Fibroblast of villous mesenchyme (primary cell): ENCODE measurements at regions not wholly inside any gene's neighbourhood (a gene's known extent, or its start where the extent isn't known, plus 50 kb on each side); places are given as distances from the start of the nearest gene placed in this dataset.

Experiments
- DNase-seq: peaks from one replicate; pipeline ENCODE4 v3.0.0-alpha.2; 2010; ENCODE audit warnings: low read depth
- H3K4me3 ChIP-seq: 2 replicates; pipeline ENCODE4 v1.5.1; 2011; ENCODE audit warnings: low read depth, mild to moderate bottlenecking, low read length
- TF ChIP-seq, protein P1 (sequence below): IDR thresholded peaks from 2 replicates; pipeline ENCODE4 v1.5.1; 2012; ENCODE audit warnings: low read depth, mild to moderate bottlenecking, low read length; ENCODE audit not compliant: insufficient read depth

DNA sequence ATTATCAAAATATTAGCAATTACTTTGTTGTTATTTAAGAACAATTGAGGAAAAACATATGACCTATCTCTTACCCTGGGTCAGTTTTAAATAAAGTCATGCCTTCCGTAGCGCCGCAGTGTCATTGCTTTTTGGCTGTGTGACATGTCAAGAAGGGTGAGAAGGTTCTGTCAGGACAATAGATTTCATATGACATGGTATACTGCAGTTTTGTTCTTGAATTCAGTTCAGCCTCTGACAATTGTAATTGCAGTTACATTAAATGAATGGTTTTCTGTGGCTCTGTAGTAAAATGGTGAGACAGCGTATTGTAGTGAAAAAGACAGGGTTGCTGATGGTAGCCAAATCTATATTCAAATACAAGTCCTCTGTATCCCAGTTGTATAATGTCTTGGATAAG is 307.2 kb downstream of the CDH2 start:
- DNase-seq: no peak
- no peak overlapping the region for H3K4me3 ChIP-seq
- TF ChIP-seq, protein P1, sequence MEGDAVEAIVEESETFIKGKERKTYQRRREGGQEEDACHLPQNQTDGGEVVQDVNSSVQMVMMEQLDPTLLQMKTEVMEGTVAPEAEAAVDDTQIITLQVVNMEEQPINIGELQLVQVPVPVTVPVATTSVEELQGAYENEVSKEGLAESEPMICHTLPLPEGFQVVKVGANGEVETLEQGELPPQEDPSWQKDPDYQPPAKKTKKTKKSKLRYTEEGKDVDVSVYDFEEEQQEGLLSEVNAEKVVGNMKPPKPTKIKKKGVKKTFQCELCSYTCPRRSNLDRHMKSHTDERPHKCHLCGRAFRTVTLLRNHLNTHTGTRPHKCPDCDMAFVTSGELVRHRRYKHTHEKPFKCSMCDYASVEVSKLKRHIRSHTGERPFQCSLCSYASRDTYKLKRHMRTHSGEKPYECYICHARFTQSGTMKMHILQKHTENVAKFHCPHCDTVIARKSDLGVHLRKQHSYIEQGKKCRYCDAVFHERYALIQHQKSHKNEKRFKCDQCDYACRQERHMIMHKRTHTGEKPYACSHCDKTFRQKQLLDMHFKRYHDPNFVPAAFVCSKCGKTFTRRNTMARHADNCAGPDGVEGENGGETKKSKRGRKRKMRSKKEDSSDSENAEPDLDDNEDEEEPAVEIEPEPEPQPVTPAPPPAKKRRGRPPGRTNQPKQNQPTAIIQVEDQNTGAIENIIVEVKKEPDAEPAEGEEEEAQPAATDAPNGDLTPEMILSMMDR: no peak

DNA sequence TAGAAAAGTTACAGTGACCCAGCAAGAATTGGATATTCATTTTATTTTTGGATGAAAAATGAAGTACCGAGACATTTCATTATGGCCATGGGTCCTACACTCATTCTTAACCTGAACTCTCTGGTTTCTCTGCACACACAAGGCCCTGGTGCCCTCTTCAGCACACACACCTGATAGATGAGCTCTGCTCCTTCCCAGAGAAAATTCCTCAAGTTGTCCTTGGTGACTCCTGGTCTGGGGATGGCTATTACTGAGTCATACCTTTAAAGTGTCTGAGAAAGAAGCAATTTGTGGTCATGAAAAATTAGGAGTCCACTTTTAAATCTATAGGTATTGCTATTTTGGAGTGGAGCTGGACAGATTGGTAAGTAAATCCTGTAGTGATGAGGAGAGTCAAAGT is 311.5 kb downstream of the CDH2 start:
- no peak for DNase-seq
- TF ChIP-seq, protein P1: no peak
- H3K4me3 ChIP-seq: no peak overlapping the region

DNA sequence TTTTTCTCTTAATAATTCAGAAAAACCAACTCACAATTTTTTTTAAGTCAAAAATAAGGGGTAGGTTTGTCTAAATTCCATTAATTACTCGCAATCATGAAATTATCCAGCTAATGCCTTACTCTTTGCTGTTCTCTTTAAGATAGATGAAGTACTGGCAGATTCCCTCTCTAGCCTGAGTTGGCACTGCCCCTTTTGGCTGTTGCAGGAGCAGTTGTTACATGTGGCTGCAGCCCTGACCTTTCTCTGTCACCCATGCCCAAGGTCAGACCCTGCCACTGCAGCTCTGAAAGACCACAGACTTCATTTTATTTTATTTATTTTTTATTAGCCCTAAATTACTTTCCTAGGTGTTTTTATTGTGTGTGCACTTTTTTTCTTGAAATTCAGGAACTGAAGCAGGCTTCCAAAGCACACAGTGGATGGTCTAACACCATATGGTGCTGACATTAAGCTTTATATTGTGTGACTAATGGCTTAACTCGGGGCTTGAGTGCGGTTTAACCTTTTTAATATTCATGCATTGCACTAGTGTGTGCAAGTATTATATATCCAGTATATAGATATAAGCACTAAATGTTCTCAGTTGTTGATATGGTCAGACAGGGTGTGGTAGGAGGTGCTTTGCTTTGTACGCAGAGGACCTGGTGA is 313.0 kb downstream of the CDH2 start:
- TF ChIP-seq, protein P1: no peak
- H3K4me3 ChIP-seq: no peak overlapping the region
- DNase-seq: no peak

DNA sequence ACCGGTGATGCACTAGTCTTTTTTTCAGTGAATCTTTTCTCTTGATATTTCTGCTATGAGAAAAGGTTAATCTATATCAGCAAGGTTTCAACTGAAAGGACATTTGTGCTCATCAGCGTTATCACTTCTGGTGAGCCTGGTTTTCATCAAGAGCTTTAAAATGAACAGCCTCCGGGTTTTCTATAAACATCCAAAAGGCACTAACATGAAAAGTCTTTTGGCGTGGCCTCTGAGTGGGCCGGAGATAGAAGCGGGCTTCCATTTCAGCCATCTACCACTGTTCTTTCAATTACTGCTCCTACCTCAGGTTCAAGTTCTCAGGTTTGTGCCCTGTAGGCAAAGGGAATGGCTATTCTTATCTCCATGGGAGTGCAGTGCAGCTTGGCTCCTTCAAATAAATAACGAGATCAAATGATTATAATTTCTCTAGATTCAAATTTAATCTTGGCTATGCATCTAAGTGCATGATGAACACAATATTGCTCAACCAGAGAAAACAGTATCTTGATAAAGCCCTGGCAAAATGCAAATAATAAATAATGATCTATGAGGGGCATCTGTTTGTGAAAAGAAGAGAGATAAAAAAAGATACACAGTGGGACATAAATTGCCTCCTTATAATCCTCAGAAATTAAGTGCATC is 314.8 kb downstream of the CDH2 start:
- peak; percentile 25 for DNase-seq
- TF ChIP-seq, protein P1: no peak
- H3K4me3 ChIP-seq: no peak overlapping the region

DNA sequence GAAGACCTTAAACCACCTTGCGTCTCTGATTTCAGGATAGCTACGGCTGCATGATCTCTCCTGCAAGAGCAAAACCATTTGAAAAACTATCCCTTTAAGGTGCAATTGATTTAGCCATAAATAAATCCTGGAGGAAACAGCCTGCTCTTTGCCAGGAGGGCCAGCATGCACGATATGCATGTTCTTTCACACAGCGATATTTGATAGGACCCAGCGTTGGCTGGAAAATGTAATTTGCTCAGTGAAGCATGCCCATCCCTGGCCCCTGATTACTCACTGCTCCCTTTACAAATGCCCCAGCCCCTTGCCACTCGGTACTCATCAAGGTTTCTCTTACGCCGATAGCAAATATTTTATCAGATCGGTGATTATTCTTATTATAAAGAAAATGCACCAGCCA is 315.4 kb downstream of the CDH2 start:
- H3K4me3 ChIP-seq: no peak overlapping the region
- no peak for DNase-seq
- TF ChIP-seq, protein P1: no peak

DNA sequence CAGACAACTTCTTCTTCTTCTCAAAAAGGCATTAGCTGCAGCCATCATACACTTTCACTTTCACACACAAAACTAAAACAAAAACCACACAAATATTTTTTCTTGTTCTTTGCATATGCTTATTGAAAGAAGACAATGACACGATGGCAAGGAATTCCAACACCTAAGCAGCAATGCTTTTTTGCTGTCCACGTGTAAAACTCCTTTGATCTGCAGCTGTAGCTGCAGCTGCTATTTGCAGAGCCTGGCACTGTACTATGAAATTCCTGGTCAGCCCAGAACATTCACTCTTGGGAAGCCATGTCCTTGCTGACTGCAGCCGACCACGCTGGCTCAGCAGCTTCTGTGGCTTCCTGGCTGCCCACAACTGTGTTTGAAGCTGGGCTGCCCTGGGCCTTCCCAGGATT is 316.2 kb downstream of the CDH2 start:
- TF ChIP-seq, protein P1: no peak
- no peak overlapping the region for H3K4me3 ChIP-seq
- peak; percentile 36 for DNase-seq

DNA sequence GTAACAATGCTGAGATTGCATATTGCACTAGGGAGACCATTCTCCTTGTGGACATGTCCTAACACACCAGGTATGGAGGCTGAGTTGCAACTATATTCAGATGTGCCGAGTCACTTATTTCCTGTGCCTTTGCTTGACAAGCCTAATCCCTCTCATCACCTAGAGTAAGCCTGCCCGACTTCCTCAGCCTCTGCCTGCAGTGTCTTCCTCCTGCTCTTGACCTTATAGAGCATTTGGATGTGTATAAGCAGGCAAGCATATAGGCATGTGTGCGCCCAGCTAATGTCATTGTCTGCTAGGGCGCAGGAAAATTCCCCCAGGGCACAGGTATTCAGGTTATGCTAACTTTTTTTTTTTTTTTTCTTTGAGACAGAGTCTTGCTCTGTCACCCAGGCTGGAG is 316.9 kb downstream of the CDH2 start:
- TF ChIP-seq, protein P1: no peak
- DNase-seq: no peak
- H3K4me3 ChIP-seq: no peak overlapping the region
